ENCODE measurements at regions not wholly inside any gene's neighbourhood (a gene's known extent, or its start where the extent isn't known, plus 50 kb on each side); places are given as distances from the start of the nearest gene placed in this dataset.
A peak's percentile ranks its signal among the peaks of the same experiment; 100 is the strongest.
"Not testable (repeated sequence)": the region's sequence is repeated elsewhere in the genome, so short reads cannot be mapped to it uniquely, and the experiment has no call there.

DNA sequence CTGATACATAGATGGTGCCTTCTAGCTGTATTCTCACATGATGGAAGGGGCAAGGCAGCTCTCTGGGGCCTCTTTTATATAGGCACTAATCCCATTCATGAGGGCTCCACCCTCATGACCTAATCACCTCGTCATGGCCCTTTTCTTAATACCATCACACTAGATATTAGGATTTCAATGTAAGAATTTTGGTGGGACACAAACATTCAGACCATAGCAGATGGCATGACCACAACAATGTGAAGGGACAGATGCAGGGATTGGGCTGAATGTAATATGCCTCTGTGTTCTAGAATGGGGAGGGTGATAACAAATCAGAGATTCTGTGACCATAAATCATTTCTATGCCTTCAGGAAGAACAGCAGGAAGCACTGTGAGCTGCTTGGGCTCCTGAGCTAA lies 145.8 kb downstream of the LCA5 start:
- DNase-seq, result no peak

DNA sequence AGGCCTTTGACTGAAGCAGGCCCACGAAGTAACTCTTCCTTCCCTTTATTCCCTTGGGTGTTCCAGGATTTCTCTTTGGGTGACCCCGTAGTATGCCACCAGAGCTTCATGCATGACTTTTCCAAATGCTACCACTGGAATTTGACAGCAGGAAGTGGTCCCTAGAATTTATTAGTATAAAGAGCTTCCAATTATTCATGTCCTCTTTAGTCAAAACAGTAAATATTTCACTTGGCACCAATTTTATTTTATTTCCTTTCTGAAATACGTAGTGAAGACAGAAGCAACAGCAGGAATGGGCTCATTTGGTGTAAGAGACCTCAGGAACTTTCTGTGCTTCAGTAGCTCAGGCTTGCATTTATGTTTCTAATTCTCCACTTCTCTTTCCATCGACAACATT lies 151.3 kb downstream of the LCA5 start:
- no peak for DNase-seq

- no peak for DNase-seq
These were observed 150.9 kb upstream of the HMGN3 start for GRCh38 chr6:79385333-79385732.

GRCh38 chr6:79384845-79385244 lies 150.4 kb upstream of the HMGN3 start:
- DNase-seq, result peak; percentile 57 to 71

- peak in 1 of 2 experiments; percentile 49 for DNase-seq
These were observed 144.5 kb upstream of the HMGN3 start for GRCh38 chr6:79378957-79379356.

DNA sequence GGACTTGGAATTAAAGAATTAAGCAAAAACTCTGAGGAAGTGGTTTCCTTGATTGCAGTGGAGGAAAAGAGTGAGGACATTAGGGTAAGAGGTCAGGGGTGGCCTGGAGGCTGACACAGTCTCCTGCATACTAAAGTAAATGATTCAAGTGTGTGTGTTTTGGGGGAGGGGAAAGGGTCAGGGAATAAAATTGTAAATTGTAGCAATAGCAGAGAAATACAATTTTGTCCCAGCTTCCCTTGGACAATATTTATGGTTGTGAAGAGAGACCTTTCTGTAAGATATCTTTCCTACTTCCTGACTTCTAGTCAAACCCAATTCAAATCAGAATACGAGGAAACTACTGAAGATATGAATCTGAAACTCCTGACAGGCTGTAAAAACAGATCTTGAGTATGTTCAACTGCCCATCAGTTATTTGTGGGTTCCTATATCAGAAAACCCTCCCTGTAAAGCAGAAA lies 143.4 kb upstream of the HMGN3 start:
- no peak for DNase-seq

GRCh38 chr6:79377047-79377446 lies 142.6 kb upstream of the HMGN3 start:
- DNase-seq, result no peak

DNA sequence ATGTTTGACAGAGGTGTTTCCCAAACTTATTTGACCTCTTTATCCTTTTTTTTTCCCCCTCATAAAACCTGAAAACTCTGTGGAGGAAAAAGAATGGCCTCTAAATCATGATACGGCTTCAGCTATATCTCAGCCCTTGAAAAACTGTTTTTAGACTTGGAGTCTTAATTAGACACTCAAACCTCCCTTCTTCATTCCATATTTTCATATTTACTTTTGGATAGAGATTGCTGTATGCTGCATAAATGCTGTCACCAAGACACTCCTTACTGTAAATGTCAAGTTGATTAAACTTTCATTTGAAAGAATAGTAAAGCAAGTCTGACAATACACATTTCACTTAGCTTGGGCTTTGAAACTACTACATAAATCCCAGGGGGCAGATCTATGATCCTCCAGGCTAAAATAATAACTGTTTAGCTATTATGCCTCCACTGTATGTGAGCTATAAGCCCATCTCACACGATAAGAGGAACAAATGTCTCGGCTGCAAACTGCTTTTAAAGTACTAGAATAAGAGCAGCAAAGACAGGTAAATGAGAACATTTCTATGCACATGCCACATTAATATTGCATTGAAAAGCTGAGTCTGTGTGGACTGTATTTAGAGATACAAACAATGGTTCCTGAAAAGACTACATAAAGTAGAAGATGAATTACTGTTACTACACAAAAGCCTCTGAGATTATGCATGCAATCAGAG lies 141.3 kb upstream of the HMGN3 start:
- DNase-seq, result no peak

GRCh38 chr6:79374308-79374707 lies 139.8 kb upstream of the HMGN3 start:
- no peak for DNase-seq

DNA sequence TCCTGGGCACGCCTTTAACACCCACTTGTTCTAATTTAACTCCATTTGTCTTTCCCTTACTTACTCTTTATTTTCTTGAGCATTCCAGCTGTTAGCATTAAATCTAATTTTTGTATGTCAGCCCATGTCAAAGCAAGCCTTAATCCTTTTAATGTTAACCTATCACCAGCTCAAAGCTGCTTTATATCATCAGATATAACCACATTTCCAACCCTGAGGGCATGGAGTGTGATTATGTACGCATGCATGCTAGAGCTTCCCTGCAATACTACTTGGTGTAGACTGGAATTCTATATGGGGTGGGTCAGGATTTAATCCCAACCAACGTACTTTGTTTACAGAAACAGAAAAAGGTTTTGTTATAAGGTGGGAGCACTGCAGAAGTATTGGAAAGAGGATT lies 139.4 kb upstream of the HMGN3 start:
- peak in 1 of 2 experiments; percentile 7 for DNase-seq

GRCh38 chr6:79373246-79373645 lies 138.8 kb upstream of the HMGN3 start:
- DNase-seq, result no peak

DNA sequence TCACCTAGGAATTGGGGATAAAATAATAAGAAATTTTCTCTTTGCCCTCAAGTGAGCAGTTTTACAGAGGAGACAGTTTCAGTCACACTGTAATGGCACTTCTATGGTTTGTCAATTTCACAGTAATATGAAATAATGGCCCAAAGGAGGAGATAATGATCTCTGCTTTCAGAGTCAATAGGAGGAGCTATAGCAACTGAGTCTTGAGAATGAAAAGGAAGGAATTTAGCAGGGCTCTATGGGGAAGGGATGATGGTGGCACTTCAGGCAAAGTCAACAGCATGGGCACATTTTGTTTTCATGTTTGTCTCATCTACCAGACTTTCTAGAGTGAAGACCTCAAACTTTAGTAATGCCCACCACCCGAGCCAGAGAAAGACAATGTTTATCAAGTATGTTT lies 138.3 kb upstream of the HMGN3 start:
- no peak for DNase-seq

DNA sequence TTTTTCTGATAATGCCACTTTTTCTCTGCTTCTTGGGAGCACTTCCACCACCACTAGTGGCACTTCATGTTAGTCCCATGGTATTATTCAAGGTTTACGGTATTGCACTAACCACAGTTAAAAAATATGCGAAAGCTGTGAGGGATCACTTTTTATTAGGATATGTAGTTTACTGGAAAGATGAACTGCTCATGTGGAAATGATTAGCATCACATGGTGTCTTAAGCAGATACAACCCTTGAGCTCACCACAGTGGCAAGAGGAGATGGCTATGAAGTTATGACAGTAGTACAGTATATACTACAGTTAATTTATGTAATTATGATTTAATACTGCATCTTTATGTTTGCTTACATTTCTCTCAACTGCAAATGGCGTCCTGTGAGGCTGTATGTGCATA lies 134.5 kb upstream of the HMGN3 start:
- no peak for DNase-seq

DNA sequence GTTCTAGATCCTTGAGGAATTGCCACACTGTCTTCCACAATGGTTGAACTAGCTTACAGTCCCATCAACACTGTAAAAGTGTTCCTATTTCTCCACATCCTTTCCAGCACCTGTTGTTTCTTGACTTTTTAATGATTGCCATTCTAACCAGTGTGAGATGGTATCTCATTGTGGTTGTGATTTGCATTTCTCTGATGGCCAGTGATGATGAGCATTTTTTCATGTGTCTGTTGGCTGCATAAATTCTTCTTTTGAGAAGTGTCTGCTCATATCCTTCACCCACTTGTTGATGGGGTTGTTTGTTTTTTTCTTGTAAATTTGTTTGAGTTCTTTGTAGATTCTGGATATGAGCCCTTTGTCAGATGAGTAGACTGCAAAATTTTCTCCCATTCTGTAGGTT lies 129.0 kb upstream of the HMGN3 start:
- DNase-seq, result not testable (repeated sequence)

- DNase-seq, result not testable (repeated sequence)
These were observed 126.6 kb upstream of the HMGN3 start for GRCh38 chr6:79361074-79361473.

- no peak for DNase-seq
These were observed 118.7 kb upstream of the HMGN3 start for GRCh38 chr6:79353226-79353625.

- no peak for DNase-seq
These were observed 104.0 kb upstream of the HMGN3 start for GRCh38 chr6:79338493-79338892.

- DNase-seq, result no peak
These were observed 100.7 kb upstream of the HMGN3 start for GRCh38 chr6:79335133-79335674.

- no peak for DNase-seq
These were observed 100.2 kb upstream of the HMGN3 start for GRCh38 chr6:79334674-79335073.

DNA sequence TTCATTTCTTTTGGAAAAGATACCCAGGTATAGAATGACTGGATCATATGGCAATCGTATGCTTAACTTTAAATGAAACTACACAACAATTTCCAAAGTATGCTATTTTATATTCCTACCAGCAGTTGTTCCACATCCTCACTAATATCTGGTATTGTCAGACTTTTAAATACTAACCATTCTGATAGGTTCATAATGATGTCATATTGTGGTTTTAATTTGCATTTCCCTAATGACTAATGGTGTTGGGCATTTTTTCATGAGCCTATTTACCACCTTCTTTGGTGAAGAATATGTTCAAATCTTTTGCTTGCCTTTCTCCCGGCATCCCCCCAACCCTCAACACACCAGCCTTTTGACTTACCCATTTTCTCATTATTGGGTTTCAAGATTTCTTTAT lies 96.2 kb upstream of the HMGN3 start:
- no peak for DNase-seq

GRCh38 chr6:79313254-79313653 lies 78.8 kb upstream of the HMGN3 start:
- DNase-seq, result no peak

GRCh38 chr6:79307321-79308036 lies 73.0 kb upstream of the HMGN3 start:
- DNase-seq, result no peak

GRCh38 chr6:79305020-79305419 lies 70.5 kb upstream of the HMGN3 start:
- DNase-seq, result peak; percentile 81 to 86

DNA sequence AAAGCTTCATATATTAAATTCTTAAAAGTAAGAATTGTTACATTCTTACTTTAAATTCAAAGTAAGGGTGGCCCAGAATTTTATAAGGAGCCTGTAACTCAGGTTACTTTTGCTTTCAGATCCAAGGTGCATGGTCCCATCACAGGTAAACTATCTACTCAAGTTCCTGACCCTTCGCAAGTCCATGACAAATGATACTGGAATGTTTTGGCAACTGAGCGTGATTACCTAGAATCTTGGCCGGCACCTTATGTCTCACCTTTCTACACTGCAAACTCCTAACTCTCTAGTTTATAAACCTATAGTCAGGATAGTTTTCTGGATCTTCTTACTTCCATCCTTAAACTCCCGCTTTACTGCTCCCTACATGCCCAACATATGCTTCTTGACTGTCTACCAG lies 67.9 kb upstream of the HMGN3 start:
- DNase-seq, result no peak

All from NCI-H526 (cell line).